Mesenchymal stem cell (in vitro differentiated cells and primary cell): ENCODE measurements at regions not wholly inside any gene's neighbourhood (a gene's known extent, or its start where the extent isn't known, plus 50 kb on each side); places are given as distances from the start of the nearest gene placed in this dataset.
"Not testable (repeated sequence)": the region's sequence is repeated elsewhere in the genome, so short reads cannot be mapped to it uniquely, and the experiment has no call there.

Experiments used
- DNase-seq: peaks from one replicate; pipeline ENCODE4 v3.0.0-alpha.2; 2013
- H2AFZ ChIP-seq: one replicate; pipeline ENCODE4 v1.6.1; 2013; ENCODE audit warnings: low read depth, mild to moderate bottlenecking, control low read depth, inconsistent platforms, low read length, moderate library complexity
- H2AK5ac ChIP-seq: 2 replicates; pipeline ENCODE4 v1.6.1; 2013; ENCODE audit warnings: low read length, moderate library complexity, mild to moderate bottlenecking, inconsistent platforms; ENCODE audit not compliant: severe bottlenecking
- H2BK120ac ChIP-seq: one replicate; pipeline ENCODE4 v1.6.1; 2013; ENCODE audit warnings: low read depth, mild to moderate bottlenecking, inconsistent platforms, low read length, moderate library complexity
- H2BK12ac ChIP-seq, 2 experiments: one replicate each; pipeline ENCODE4 v1.6.1; 2013; ENCODE audit warnings: inconsistent platforms in 2 of 2, low read length in 2 of 2, mild to moderate bottlenecking in 2 of 2, moderate library complexity in 2 of 2, control low read depth in 1 of 2
- H2BK15ac ChIP-seq: one replicate; pipeline ENCODE4 v1.6.1; 2013; ENCODE audit warnings: mild to moderate bottlenecking, low read depth, inconsistent platforms; ENCODE audit not compliant: poor library complexity, severe bottlenecking
- H2BK5ac ChIP-seq: 2 replicates; pipeline ENCODE4 v1.6.1; 2013; ENCODE audit warnings: low read depth, mild to moderate bottlenecking, low read length, control low read depth, inconsistent platforms; ENCODE audit not compliant: poor library complexity, severe bottlenecking
- H3K14ac ChIP-seq, 2 experiments: one replicate each; pipeline ENCODE4 v1.6.1; 2013; ENCODE audit warnings: inconsistent platforms in 2 of 2, low read length in 2 of 2, control low read depth in 1 of 2, mild to moderate bottlenecking in 1 of 2, moderate library complexity in 1 of 2
- H3K18ac ChIP-seq, 2 experiments: one replicate each; pipeline ENCODE4 v1.6.1; 2013; ENCODE audit warnings: inconsistent platforms in 2 of 2, low read length in 2 of 2, control low read depth in 1 of 2, low read depth in 1 of 2, mild to moderate bottlenecking in 1 of 2
- H3K23ac ChIP-seq, 2 experiments: one replicate each; pipeline ENCODE4 v1.6.1; 2013; ENCODE audit warnings: inconsistent platforms in 2 of 2, low read length in 2 of 2, mild to moderate bottlenecking in 2 of 2, moderate library complexity in 2 of 2, control low read depth in 1 of 2
- H3K27ac ChIP-seq: 2 replicates; pipeline ENCODE4 v1.5.1; 2013; ENCODE audit warnings: mild to moderate bottlenecking, moderate library complexity, low read length, control low read depth, inconsistent platforms; ENCODE audit not compliant: poor library complexity, severe bottlenecking
- H3K27me3 ChIP-seq, 2 experiments: 2 replicates each; pipeline versions ENCODE4 v1.6.1 to v1.7.0; 2013; ENCODE audit warnings: low read length in 2 of 2, mild to moderate bottlenecking in 2 of 2, moderate library complexity in 2 of 2, control low read depth in 1 of 2, inconsistent platforms in 1 of 2; ENCODE audit not compliant: control insufficient read depth in 1 of 2, insufficient read depth in 1 of 2
- H3K36me3 ChIP-seq, 2 experiments: 2 replicates each; pipeline versions ENCODE4 v1.6.1 to v1.7.0; 2013; ENCODE audit warnings: low read length in 2 of 2, control low read depth in 1 of 2, inconsistent platforms in 1 of 2, low read depth in 1 of 2, mild to moderate bottlenecking in 1 of 2; ENCODE audit not compliant: insufficient read depth in 2 of 2, control insufficient read depth in 1 of 2
- H3K4ac ChIP-seq, 2 experiments: one replicate each; pipeline ENCODE4 v1.6.1; 2013; ENCODE audit warnings: inconsistent platforms in 2 of 2, low read length in 2 of 2, mild to moderate bottlenecking in 2 of 2, moderate library complexity in 2 of 2, control low read depth in 1 of 2, low read depth in 1 of 2
- H3K4me1 ChIP-seq: 2 replicates; pipeline ENCODE4 v1.6.1; 2013; ENCODE audit warnings: low read depth, low read length, control low read depth; ENCODE audit not compliant: control insufficient read depth, insufficient read depth
- H3K4me2 ChIP-seq: 2 replicates; pipeline ENCODE4 v1.6.1; 2013; ENCODE audit warnings: low read length, mild to moderate bottlenecking, inconsistent platforms; ENCODE audit not compliant: poor library complexity, severe bottlenecking
- H3K4me3 ChIP-seq, 2 experiments: 2 replicates each; pipeline versions ENCODE4 v1.5.1 to v1.7.0; 2013; ENCODE audit warnings: low read length in 2 of 2, mild to moderate bottlenecking in 2 of 2, control low read depth in 1 of 2, low read depth in 1 of 2; ENCODE audit not compliant: insufficient read depth in 1 of 2
- H3K79me1 ChIP-seq: replicated peaks from 2 replicates; pipeline ENCODE4 v1.6.1; 2013; ENCODE audit warnings: mild to moderate bottlenecking, control low read depth, low read length, inconsistent platforms; ENCODE audit not compliant: poor library complexity, severe bottlenecking
- H3K9ac ChIP-seq: 2 replicates; pipeline ENCODE4 v1.7.0; 2013; ENCODE audit warnings: mild to moderate bottlenecking, low read length, moderate library complexity
- H3K9me3 ChIP-seq: 2 replicates; pipeline ENCODE4 v1.7.0; 2013; ENCODE audit warnings: mild to moderate bottlenecking, low read length; ENCODE audit not compliant: control insufficient read depth
- H4K8ac ChIP-seq: one replicate; pipeline ENCODE4 v1.6.1; 2013; ENCODE audit warnings: inconsistent platforms, mild to moderate bottlenecking, low read length, moderate library complexity
- H4K91ac ChIP-seq: one replicate; pipeline ENCODE4 v1.6.1; 2013; ENCODE audit warnings: mild to moderate bottlenecking, low read length, inconsistent platforms
- WGBS: methylation state at CpG from one replicate; pipeline ENCODE4 v1.1.7; 2013; ENCODE audit warnings: mixed read lengths; 5-methylcytosine and 5-hydroxymethylcytosine counted together

- Histone ChIP-seq H3K4me1 (no peaks in the 10 kb centered on the region), H2BK5ac (no peak overlapping the region), H3K4me2 (no peak overlapping the region), H3K79me1 (no peaks in the 10 kb centered on the region), H2AK5ac (no peak overlapping the region), H4K8ac (no peak overlapping the region), H2AFZ (no peak overlapping the region), H3K9ac (no peak overlapping the region), H3K4me3 (no peak overlapping the region), H3K9me3 (peaks cover 3% of the 10 kb centered on the region), H3K27ac (no peak overlapping the region), H4K91ac (no peak overlapping the region), H2BK15ac (no peak overlapping the region), H3K36me3 (no peaks in the 10 kb centered on the region), H3K27me3 (no peaks in the 10 kb centered on the region), H3K23ac (no peak overlapping the region), H3K14ac (no peak overlapping the region), H2BK12ac (no peak overlapping the region), H2BK120ac (no peak overlapping the region), H3K18ac (no peak overlapping the region), H3K4ac (no peak overlapping the region)
- no peak for DNase-seq
- 92% methylated on average over 11 of the region's 13 CpGs for WGBS
These were observed 844.7 kb downstream of the MCTP2 start for GRCh38 chr15:95075792-95076677.

- H2BK120ac ChIP-seq, result no peak overlapping the region
- H2BK5ac ChIP-seq, result no peak overlapping the region
- H2BK15ac ChIP-seq, result no peak overlapping the region
- H3K4me3 ChIP-seq, result no peak overlapping the region
- no peak overlapping the region for H3K4me2 ChIP-seq
- no peak overlapping the region for H3K4ac ChIP-seq
- H4K8ac ChIP-seq, result no peak overlapping the region
- H4K91ac ChIP-seq, result no peak overlapping the region
- H3K79me1 ChIP-seq, result no peaks in the 10 kb centered on the region
- H3K27me3 ChIP-seq, result no peaks in the 10 kb centered on the region
- no peak overlapping the region for H2BK12ac ChIP-seq
- H3K36me3 ChIP-seq, result no peaks in the 10 kb centered on the region
- no peak overlapping the region for H3K9ac ChIP-seq
- no peak overlapping the region for H2AFZ ChIP-seq
- H3K9me3 ChIP-seq, result peaks cover 3% of the 10 kb centered on the region
- no peaks in the 10 kb centered on the region for H3K4me1 ChIP-seq
- DNase-seq, result no peak
- no peak overlapping the region for H3K23ac ChIP-seq
- no peak overlapping the region for H2AK5ac ChIP-seq
- H3K27ac ChIP-seq, result no peak overlapping the region
- H3K18ac ChIP-seq, result no peak overlapping the region
- no peak overlapping the region for H3K14ac ChIP-seq
These were observed 845.3 kb downstream of the MCTP2 start for GRCh38 chr15:95076678-95076990.

- H3K9ac ChIP-seq, result no peak overlapping the region
- no peaks in the 10 kb centered on the region for H3K79me1 ChIP-seq
- H3K27me3 ChIP-seq, result no peaks in the 10 kb centered on the region
- H3K9me3 ChIP-seq, result peaks cover 3% of the 10 kb centered on the region
- no peaks in the 10 kb centered on the region for H3K4me1 ChIP-seq
- H2BK120ac ChIP-seq, result no peak overlapping the region
- no peak overlapping the region for H3K14ac ChIP-seq
- no peak overlapping the region for H3K4ac ChIP-seq
- no peak overlapping the region for H3K23ac ChIP-seq
- H2AFZ ChIP-seq, result no peak overlapping the region
- H4K8ac ChIP-seq, result no peak overlapping the region
- no peak overlapping the region for H2BK5ac ChIP-seq
- no peak overlapping the region for H2BK12ac ChIP-seq
- no peak for DNase-seq
- H2AK5ac ChIP-seq, result no peak overlapping the region
- whole genome bisulfite sequencing, result no CpG with 5 or more reads among the region's 2 CpGs
- no peak overlapping the region for H4K91ac ChIP-seq
- no peaks in the 10 kb centered on the region for H3K36me3 ChIP-seq
- H3K18ac ChIP-seq, result no peak overlapping the region
- H3K27ac ChIP-seq, result no peak overlapping the region
- no peak overlapping the region for H2BK15ac ChIP-seq
- H3K4me3 ChIP-seq, result no peak overlapping the region
- no peak overlapping the region for H3K4me2 ChIP-seq
These were observed 846.6 kb downstream of the MCTP2 start for GRCh38 chr15:95078003-95078402.

GRCh38 chr15:95080228-95080627 is 848.9 kb downstream of the MCTP2 start:
- not testable (repeated sequence) for H2AK5ac ChIP-seq, H3K14ac ChIP-seq, H3K27ac ChIP-seq, H3K18ac ChIP-seq, H2AFZ ChIP-seq, H3K9ac ChIP-seq, H2BK15ac ChIP-seq, H2BK5ac ChIP-seq, H3K4me1 ChIP-seq, H3K23ac ChIP-seq, H3K27me3 ChIP-seq, H3K4ac ChIP-seq, H3K4me2 ChIP-seq, H3K79me1 ChIP-seq, H2BK12ac ChIP-seq, H4K8ac ChIP-seq, H3K36me3 ChIP-seq, H2BK120ac ChIP-seq, H3K9me3 ChIP-seq, H3K4me3 ChIP-seq, DNase-seq, H4K91ac ChIP-seq
- no CpG with 5 or more reads among the region's 1 CpG for WGBS
